GM12878 (cell line): ENCODE measurements at regions not wholly inside any gene's neighbourhood (a gene's known extent, or its start where the extent isn't known, plus 50 kb on each side); places are given as distances from the start of the nearest gene placed in this dataset.

Experiments used
- FOXK2 ChIP-seq: fragments of 450-650 bp; IDR thresholded peaks from 2 replicates; pipeline ENCODE4 v1.6.1; 2017; ENCODE audit warnings: mild to moderate bottlenecking, moderate library complexity
- GABPA ChIP-seq: IDR thresholded peaks from 2 replicates; pipeline ENCODE4 v1.6.1; 2014; ENCODE audit warnings: antibody characterized with exemption, low read depth, mild to moderate bottlenecking, inconsistent platforms
- KLF5 ChIP-seq: fragments of 450-650 bp; IDR thresholded peaks from 2 replicates; pipeline ENCODE4 v1.6.1; 2014; ENCODE audit warnings: mild to moderate bottlenecking; ENCODE audit not compliant: partially characterized antibody
- LARP7 ChIP-seq: fragments of 450-650 bp; IDR thresholded peaks from 2 replicates; pipeline ENCODE4 v1.6.1; 2017; ENCODE audit warnings: mild to moderate bottlenecking
- NR2F1 ChIP-seq: fragments of 450-650 bp; conservative IDR thresholded peaks from 2 replicates; pipeline ENCODE4 v1.6.1; 2017; ENCODE audit warnings: mild to moderate bottlenecking
- RELA ChIP-seq: fragments of 450-650 bp; IDR thresholded peaks from 2 replicates; pipeline ENCODE4 v1.8.0; 2014; ENCODE audit warnings: borderline replicate concordance; ENCODE audit not compliant: partially characterized antibody
- TF ChIP-seq, protein P1 (sequence below): fragments of 450-650 bp; IDR thresholded peaks from 2 replicates; pipeline ENCODE4 v1.6.1; 2016; ENCODE audit warnings: mild to moderate bottlenecking, moderate library complexity, borderline replicate concordance
- TF ChIP-seq, protein P2 (sequence below): fragments of 150-350 bp; IDR thresholded peaks from 2 replicates; pipeline ENCODE4 v1.6.1; 2016; ENCODE audit warnings: low read depth, low read length
- TF ChIP-seq, protein P3 (sequence below): fragments of 450-650 bp; formaldehyde crosslinking; IDR thresholded peaks from 2 replicates; pipeline ENCODE4 v1.4.0; 2020; ENCODE audit warnings: mild to moderate bottlenecking, moderate library complexity

DNA sequence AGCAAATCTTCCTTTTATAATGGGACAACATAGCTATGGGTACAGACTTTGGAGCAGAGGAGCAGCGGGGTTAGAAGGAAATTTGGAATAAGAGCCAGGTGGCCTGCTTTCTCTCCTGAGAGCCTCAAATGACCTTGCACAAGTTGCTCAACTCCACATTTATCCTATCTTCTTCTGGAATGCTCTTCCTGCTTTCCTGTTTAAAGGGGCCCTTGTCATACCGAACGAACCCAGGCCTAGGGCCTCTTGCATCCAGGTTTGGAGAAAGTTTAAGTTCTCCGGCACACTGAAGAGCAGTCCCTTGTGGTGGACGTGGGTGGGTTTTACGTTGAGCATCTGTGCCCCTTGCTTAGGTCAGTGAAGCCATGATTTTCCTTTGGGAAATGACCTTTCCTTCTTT lies 197.9 kb upstream of the NR3C1 start (continued):
- TF ChIP-seq, protein P1, sequence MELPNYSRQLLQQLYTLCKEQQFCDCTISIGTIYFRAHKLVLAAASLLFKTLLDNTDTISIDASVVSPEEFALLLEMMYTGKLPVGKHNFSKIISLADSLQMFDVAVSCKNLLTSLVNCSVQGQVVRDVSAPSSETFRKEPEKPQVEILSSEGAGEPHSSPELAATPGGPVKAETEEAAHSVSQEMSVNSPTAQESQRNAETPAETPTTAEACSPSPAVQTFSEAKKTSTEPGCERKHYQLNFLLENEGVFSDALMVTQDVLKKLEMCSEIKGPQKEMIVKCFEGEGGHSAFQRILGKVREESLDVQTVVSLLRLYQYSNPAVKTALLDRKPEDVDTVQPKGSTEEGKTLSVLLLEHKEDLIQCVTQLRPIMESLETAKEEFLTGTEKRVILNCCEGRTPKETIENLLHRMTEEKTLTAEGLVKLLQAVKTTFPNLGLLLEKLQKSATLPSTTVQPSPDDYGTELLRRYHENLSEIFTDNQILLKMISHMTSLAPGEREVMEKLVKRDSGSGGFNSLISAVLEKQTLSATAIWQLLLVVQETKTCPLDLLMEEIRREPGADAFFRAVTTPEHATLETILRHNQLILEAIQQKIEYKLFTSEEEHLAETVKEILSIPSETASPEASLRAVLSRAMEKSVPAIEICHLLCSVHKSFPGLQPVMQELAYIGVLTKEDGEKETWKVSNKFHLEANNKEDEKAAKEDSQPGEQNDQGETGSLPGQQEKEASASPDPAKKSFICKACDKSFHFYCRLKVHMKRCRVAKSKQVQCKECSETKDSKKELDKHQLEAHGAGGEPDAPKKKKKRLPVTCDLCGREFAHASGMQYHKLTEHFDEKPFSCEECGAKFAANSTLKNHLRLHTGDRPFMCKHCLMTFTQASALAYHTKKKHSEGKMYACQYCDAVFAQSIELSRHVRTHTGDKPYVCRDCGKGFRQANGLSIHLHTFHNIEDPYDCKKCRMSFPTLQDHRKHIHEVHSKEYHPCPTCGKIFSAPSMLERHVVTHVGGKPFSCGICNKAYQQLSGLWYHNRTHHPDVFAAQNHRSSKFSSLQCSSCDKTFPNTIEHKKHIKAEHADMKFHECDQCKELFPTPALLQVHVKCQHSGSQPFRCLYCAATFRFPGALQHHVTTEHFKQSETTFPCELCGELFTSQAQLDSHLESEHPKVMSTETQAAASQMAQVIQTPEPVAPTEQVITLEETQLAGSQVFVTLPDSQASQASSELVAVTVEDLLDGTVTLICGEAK, result no peak
- TF ChIP-seq, protein P2, sequence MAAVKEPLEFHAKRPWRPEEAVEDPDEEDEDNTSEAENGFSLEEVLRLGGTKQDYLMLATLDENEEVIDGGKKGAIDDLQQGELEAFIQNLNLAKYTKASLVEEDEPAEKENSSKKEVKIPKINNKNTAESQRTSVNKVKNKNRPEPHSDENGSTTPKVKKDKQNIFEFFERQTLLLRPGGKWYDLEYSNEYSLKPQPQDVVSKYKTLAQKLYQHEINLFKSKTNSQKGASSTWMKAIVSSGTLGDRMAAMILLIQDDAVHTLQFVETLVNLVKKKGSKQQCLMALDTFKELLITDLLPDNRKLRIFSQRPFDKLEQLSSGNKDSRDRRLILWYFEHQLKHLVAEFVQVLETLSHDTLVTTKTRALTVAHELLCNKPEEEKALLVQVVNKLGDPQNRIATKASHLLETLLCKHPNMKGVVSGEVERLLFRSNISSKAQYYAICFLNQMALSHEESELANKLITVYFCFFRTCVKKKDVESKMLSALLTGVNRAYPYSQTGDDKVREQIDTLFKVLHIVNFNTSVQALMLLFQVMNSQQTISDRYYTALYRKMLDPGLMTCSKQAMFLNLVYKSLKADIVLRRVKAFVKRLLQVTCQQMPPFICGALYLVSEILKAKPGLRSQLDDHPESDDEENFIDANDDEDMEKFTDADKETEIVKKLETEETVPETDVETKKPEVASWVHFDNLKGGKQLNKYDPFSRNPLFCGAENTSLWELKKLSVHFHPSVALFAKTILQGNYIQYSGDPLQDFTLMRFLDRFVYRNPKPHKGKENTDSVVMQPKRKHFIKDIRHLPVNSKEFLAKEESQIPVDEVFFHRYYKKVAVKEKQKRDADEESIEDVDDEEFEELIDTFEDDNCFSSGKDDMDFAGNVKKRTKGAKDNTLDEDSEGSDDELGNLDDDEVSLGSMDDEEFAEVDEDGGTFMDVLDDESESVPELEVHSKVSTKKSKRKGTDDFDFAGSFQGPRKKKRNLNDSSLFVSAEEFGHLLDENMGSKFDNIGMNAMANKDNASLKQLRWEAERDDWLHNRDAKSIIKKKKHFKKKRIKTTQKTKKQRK, result no peak
- TF ChIP-seq NR2F1, result no peak
- no peak for TF ChIP-seq KLF5
- no peak for TF ChIP-seq LARP7
- no peak for TF ChIP-seq GABPA
- no peak for TF ChIP-seq FOXK2
- no peak for TF ChIP-seq RELA
- TF ChIP-seq, protein P3, sequence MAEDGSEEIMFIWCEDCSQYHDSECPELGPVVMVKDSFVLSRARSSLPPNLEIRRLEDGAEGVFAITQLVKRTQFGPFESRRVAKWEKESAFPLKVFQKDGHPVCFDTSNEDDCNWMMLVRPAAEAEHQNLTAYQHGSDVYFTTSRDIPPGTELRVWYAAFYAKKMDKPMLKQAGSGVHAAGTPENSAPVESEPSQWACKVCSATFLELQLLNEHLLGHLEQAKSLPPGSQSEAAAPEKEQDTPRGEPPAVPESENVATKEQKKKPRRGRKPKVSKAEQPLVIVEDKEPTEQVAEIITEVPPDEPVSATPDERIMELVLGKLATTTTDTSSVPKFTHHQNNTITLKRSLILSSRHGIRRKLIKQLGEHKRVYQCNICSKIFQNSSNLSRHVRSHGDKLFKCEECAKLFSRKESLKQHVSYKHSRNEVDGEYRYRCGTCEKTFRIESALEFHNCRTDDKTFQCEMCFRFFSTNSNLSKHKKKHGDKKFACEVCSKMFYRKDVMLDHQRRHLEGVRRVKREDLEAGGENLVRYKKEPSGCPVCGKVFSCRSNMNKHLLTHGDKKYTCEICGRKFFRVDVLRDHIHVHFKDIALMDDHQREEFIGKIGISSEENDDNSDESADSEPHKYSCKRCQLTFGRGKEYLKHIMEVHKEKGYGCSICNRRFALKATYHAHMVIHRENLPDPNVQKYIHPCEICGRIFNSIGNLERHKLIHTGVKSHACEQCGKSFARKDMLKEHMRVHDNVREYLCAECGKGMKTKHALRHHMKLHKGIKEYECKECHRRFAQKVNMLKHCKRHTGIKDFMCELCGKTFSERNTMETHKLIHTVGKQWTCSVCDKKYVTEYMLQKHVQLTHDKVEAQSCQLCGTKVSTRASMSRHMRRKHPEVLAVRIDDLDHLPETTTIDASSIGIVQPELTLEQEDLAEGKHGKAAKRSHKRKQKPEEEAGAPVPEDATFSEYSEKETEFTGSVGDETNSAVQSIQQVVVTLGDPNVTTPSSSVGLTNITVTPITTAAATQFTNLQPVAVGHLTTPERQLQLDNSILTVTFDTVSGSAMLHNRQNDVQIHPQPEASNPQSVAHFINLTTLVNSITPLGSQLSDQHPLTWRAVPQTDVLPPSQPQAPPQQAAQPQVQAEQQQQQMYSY (CRISPR knock-in tag), result no peak
